ENCODE measurements at regions not wholly inside any gene's neighbourhood (a gene's known extent, or its start where the extent isn't known, plus 50 kb on each side); places are given as distances from the start of the nearest gene placed in this dataset.

DNA sequence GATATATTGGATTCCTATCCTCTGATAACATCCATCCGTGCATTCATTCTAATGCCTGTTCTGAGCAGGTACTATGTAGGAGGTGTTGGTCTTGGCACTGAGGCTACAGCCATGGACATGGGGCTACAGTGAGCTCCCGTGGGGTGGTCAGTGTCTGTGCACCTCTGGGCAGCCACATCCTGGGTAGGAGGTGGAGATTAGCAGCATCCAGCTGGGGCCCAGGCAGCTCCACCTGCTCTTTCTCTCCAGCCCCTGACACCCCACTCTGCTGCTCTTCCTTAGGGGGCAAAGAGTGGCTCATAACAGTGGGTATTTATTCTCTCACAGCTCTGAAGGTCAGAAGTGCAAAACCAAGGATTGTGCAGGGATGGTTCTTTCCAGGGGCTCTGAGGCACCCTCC lies 292.0 kb upstream of the SFSWAP start:
- no peak overlapping the region for H3K4me3 Mint-ChIP-seq
- H3K9me3 Mint-ChIP-seq: peaks cover 25% of the 10 kb centered on the region
- peaks cover 24% of the 10 kb centered on the region for H3K27me3 Mint-ChIP-seq (ENCODE audit: low read depth)
- H3K4me1 Mint-ChIP-seq: no peaks in the 10 kb centered on the region
- no peak overlapping the region for H3K27ac Mint-ChIP-seq
- DNase-seq (ENCODE audit: low spot score in 2 of 2, unreplicated experiment in 2 of 2): no peak
- no peaks in the 10 kb centered on the region for H3K36me3 Mint-ChIP-seq
- TF ChIP-seq, protein P1, sequence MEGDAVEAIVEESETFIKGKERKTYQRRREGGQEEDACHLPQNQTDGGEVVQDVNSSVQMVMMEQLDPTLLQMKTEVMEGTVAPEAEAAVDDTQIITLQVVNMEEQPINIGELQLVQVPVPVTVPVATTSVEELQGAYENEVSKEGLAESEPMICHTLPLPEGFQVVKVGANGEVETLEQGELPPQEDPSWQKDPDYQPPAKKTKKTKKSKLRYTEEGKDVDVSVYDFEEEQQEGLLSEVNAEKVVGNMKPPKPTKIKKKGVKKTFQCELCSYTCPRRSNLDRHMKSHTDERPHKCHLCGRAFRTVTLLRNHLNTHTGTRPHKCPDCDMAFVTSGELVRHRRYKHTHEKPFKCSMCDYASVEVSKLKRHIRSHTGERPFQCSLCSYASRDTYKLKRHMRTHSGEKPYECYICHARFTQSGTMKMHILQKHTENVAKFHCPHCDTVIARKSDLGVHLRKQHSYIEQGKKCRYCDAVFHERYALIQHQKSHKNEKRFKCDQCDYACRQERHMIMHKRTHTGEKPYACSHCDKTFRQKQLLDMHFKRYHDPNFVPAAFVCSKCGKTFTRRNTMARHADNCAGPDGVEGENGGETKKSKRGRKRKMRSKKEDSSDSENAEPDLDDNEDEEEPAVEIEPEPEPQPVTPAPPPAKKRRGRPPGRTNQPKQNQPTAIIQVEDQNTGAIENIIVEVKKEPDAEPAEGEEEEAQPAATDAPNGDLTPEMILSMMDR (IDR thresholded peaks at IDR 0.05; ENCODE audit: unreplicated experiment): no peak

DNA sequence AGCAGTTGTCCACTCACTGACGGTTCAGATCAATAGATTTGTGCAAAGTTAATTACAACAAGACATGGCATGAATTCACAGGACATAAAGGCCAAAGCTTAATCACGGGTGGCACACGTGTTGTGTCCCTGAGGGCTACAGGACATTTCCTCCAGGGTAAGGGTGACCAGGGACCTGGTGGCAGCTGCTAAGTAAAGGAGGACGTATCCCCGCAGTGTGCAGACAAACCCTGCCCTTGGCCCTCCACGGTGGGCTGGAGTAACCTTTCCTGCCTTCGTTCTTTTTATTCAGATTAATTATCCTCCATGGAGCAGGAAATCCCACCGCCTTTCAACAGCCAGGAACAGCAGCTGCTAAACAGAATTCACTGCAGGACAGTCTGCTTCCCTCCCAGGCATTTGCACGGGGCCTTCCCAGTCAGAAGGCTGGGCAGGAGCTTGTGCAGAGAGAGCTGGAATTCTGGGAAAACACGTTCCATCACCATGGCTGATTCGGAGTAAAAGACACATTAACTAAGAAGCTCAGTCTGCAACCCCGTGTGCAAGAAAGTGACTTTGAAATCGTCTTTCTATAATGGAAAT lies 289.9 kb upstream of the SFSWAP start:
- H3K4me1 Mint-ChIP-seq: no peaks in the 10 kb centered on the region
- H3K4me3 Mint-ChIP-seq: no peak overlapping the region
- H3K9me3 Mint-ChIP-seq: peaks cover 43% of the 10 kb centered on the region

DNA sequence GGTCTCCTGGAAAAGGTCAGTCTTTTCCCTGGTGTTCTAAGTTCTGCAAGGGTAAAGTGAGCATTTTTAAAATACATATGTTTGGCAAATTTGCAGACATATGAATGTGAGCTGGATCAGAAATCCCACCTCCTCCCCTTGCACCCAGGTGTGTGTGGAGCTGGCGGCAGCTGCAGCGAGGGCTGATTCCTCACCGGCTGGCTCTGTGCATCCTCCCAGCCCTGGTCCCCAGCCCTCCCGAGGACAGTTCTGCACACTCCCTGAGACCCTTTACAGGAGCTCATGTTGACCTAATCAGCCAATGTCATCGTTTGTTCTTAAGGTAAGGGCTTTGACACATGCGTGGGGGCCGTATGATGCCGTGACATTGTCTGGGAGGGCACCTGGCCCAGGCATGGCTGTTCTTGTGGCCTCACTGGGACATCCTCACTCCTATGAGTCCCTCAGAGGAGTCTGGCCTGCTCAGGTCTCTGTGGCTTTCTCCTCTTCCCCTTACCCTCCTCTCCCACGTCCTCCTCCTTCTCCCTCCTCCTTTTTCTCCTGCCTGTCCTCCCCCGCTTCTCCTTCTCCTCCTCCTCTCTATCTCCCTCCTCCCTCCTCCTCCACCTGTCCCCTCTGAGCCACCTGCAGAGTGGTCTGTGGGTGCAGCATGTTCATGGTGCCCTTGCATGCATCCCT lies 289.2 kb upstream of the SFSWAP start:
- Mint-ChIP-seq H3K4me1 (no peaks in the 10 kb centered on the region), H3K9me3 (peaks cover 43% of the 10 kb centered on the region), H3K36me3 (no peaks in the 10 kb centered on the region), H3K27me3 (ENCODE audit: low read depth) (peaks cover 42% of the 10 kb centered on the region), H3K4me3 (no peak overlapping the region), H3K27ac (no peak overlapping the region)
- TF ChIP-seq, protein P1 (IDR thresholded peaks at IDR 0.05; ENCODE audit: unreplicated experiment): no peak
- DNase-seq (ENCODE audit: low spot score in 2 of 2, unreplicated experiment in 2 of 2): no peak

More for the DNA sequence above, 289.9 kb upstream of the SFSWAP start:
- Mint-ChIP-seq H3K27ac (no peak overlapping the region), H3K27me3 (ENCODE audit: low read depth) (peaks cover 36% of the 10 kb centered on the region), H3K36me3 (no peaks in the 10 kb centered on the region)
- no peak for DNase-seq (ENCODE audit: low spot score in 2 of 2, unreplicated experiment in 2 of 2)
- TF ChIP-seq, protein P1 (IDR thresholded peaks at IDR 0.05; ENCODE audit: unreplicated experiment): no peak

DNA sequence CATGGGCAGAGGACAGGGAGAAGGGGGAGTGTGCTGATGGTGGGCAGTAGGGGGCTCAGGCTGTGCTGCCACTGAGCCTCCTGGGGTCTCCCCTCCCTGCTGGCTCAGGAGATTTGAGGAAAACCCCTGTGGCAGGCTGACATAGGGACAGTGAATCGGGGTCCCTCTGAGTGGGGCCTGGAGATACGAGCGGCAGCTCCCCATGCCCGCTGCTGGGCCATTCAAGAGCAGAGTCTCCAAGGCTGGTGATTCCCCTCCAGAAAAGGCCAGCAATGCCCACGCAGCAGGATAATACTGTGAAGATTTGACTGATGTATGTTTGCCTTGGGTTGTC lies 288.7 kb upstream of the SFSWAP start:
- no peak for DNase-seq (ENCODE audit: low spot score in 2 of 2, unreplicated experiment in 2 of 2)
- Mint-ChIP-seq H3K4me3 (no peak overlapping the region), H3K36me3 (no peaks in the 10 kb centered on the region), H3K27ac (no peak overlapping the region), H3K27me3 (ENCODE audit: low read depth) (peaks cover 44% of the 10 kb centered on the region), H3K9me3 (peaks cover 39% of the 10 kb centered on the region), H3K4me1 (no peaks in the 10 kb centered on the region)
- TF ChIP-seq, protein P1 (IDR thresholded peaks at IDR 0.05; ENCODE audit: unreplicated experiment): no peak

DNA sequence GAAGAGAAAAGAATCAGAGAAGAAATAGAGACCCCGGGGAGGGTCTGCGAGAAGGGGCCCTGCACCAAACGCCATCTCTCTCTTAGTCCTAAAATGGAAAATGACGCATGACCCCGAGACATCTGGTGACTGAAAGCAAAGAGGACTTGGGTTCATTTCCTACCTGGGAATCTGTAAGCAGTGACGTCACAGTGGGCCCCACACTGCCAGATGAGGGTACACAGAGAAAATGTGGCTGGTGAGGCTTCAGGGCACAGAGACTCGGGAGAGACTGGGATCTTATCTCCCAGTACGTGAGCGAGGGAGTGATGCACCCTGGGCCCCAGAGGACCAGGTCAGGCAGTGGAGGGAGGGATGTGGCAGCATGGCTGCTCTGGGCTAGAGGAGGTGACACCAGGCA lies 288.1 kb upstream of the SFSWAP start:
- no peak for DNase-seq (ENCODE audit: low spot score in 2 of 2, unreplicated experiment in 2 of 2)
- Mint-ChIP-seq H3K27ac (no peak overlapping the region), H3K4me1 (no peaks in the 10 kb centered on the region), H3K27me3 (ENCODE audit: low read depth) (peaks cover 49% of the 10 kb centered on the region), H3K4me3 (no peak overlapping the region), H3K36me3 (no peaks in the 10 kb centered on the region), H3K9me3 (peaks cover 38% of the 10 kb centered on the region)
- TF ChIP-seq, protein P1 (IDR thresholded peaks at IDR 0.05; ENCODE audit: unreplicated experiment): no peak
